GM18873 (cell line): ENCODE measurements at regions not wholly inside any gene's neighbourhood (a gene's known extent, or its start where the extent isn't known, plus 50 kb on each side); places are given as distances from the start of the nearest gene placed in this dataset.

Source experiments
- ATAC-seq: cut with Tn5 transposase; IDR thresholded peaks from one replicate; pipeline ENCODE4 v1.9.1; 2021; ENCODE audit warnings: mild to moderate bottlenecking, moderate library complexity, moderate number of reproducible peaks; ENCODE audit not compliant: unreplicated experiment, low FRiP score

DNA sequence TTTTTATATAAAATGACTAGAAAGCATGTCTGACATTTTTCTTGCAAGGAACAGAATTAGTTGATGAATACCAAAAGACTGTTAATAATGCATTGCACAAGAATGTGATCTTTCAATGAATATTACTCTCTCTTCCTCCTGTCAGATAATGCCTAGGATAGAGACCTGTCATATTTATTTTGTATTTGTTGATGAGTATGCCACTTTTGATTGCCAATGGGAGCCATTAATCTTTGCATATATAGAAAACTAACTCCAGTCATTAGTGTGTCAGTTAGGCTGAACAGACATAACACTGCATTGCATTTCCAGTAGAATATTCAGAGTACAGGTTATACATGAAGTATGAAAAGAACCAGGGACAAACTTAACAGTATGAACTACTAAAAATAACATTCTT, 1125.3 kb downstream of the LRFN5 start:
- ATAC-seq = no peak

DNA sequence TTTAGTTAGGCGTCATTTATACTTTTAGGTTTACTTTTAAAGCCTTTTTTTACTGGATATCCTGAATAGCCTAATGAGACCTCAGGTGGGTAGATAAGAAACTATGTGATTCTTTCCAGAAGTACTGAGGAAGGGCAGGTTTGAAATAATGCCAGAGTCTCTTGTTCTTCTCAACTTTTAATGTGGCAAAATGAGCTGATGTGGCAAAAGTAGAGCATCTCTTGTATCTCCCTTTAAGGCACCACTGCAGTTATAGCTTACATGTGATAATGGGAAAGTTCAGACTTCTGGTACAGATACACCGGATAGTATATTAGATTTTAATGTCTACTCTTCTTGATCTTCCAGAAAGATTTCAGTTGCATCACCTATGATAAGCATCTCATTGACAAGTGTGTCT, 1124.8 kb downstream of the LRFN5 start:
- no peak for ATAC-seq

GRCh38 chr14:42729681-42730080, 1123.0 kb downstream of the LRFN5 start:
- no peak for ATAC-seq

DNA sequence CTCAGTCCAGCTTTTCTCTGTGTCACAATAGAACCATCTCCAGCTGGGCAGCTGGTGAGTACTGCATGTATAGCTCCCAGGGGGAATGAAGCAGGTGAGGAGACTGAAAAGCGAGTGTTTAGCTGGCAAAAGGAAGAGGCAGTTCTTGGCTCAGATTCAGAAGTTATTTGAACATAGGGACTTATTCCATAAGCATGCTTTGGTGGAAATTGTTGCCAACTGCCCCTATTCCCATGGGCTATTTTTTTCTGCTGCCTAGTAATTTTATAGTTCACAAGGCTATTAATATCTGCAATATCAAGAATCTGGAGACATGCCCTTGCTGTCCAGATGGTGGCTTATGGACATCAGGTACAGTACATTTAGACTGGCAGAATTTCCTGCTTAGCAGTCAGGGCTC, 1112.7 kb downstream of the LRFN5 start:
- ATAC-seq = no peak

DNA sequence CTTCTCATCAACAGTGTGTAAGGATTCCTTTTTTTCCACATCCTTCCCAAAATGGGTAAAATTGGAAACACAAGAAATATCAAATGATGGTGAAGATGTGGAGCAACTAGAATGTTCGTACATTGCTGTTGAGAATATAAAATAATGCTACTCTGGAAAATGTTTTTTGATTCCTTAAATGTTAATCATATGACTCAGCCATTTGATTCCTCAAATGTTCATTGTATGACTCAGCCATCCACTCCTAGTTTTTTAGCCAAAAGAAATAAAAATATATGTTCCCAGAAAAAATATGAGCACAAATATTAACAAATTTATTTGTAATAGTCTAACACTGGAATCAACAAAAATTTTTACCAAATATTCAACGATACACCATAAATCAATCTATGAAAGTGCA, 1108.6 kb downstream of the LRFN5 start:
- no peak for ATAC-seq

- no peak for ATAC-seq
Observed at GRCh38 chr14:42710071-42710470, 1103.4 kb downstream of the LRFN5 start.

DNA sequence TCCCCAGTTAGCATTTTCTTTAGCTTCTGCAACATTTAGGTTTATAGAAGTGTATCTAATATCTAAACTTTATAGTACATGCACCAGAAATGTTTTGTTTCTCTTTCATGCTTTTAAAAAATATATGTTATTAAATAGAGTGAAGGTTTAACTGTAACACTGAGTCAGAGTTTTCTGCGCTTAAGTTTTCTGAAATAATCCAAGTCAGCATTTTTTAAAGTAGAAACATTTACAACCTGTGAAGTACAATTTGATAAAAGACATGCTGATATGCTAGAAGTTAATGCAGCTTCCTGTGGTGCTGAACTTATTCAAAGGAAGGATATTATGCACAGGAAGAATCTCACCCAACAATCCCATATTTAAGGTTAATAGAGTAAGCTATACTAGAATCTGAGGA, 1096.8 kb downstream of the LRFN5 start:
- no peak for ATAC-seq

- no peak for ATAC-seq
Observed at GRCh38 chr14:42687421-42687820, 1080.7 kb downstream of the LRFN5 start.

DNA sequence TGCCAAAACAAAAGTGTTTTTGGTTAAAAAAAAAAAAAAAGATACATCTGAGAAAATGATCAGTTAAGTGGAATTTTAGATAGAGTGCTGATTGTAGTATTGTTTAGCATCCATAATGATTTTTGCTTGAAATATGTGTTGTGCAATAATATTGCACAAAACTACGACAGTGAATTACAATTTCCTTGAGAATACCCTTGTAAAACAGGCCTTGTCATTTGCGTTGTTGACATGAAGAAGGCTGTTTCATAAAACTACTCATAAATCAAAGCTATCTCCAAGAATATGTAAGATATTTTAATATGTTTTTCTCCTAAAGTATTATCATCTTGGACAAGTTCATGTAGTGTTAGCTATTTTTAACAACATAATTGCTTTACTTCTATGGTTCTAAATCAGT, 1077.0 kb downstream of the LRFN5 start:
- no peak for ATAC-seq

GRCh38 chr14:42676636-42677035, 1070.0 kb downstream of the LRFN5 start:
- no peak for ATAC-seq

DNA sequence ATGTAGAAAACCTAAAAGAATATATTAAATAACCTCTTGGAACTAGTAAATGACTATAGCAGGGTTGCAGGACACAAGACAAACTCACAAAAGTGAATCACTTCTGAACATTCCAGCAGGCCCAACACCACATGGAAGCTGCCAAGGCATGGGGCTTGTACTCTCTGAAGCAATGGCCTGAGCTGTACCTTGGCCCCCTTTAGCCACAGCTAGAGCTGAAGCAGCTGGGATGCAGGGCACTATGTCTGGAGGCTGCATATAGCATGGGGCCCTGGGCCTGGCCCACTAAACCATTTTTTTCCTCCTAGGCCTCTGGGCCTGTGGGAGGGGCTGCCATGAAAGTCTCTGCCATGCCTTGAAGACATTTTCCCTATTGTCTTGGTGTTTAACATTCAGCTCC, 1067.3 kb downstream of the LRFN5 start:
- ATAC-seq = no peak

DNA sequence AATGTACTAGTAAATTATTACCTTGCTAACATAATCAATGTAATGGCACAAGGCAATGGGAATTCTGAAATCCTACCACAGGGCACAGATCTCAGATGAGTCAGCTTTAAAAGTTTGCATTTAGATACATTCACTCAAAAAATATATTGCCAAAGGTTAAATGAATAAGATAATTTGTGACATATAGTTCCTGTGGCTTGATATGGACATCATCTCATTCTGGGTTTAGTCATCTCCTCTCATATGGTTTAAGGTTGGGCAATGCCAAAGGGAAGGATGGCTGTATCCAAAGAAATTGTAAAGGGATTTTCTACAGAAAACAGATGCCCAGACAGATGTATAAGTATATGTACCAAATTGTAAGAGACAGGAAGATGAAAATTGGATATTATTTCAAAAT, 1065.0 kb downstream of the LRFN5 start:
- no peak for ATAC-seq

DNA sequence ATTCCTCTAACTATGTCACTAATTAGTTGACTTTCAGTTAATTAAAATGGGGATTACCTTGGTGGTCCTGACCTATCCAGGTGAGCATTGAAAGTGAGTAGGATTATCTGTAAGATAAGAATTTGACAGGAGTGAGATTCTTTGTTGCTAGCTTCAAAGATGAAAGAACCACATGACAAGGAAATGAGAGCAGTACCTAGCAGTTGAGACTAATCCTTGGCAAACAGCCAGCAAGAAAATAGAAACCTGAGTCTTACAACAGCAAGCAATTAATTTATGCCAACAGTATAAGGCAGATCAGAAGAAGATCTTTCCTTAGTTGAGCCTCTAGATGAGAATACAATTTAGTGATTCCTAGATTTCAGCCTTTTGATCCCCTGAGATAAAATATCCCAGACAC, 1058.4 kb downstream of the LRFN5 start:
- no peak for ATAC-seq

DNA sequence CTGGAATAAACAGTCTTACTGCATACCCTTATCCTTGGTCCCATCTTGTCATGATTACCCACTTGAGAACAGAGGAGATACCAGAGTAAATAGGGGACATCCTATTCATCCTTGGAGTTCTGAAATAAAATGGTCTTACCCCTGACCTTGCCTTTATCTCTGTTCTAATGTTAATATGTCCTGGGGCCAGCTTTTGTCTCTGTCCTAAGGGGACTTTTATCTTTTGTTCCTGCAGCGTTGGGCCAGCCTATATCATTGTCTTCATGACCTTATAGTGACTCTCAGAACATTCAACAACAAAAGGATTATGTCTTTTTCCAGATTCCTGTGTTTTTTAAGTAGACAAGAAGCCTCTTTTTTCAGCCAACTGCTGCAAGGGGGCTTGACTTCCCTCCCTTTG, 1057.5 kb downstream of the LRFN5 start:
- ATAC-seq = no peak

GRCh38 chr14:42654707-42655106, 1048.0 kb downstream of the LRFN5 start:
- no peak for ATAC-seq

- ATAC-seq = no peak
Observed at GRCh38 chr14:42642787-42643186, 1036.1 kb downstream of the LRFN5 start.

DNA sequence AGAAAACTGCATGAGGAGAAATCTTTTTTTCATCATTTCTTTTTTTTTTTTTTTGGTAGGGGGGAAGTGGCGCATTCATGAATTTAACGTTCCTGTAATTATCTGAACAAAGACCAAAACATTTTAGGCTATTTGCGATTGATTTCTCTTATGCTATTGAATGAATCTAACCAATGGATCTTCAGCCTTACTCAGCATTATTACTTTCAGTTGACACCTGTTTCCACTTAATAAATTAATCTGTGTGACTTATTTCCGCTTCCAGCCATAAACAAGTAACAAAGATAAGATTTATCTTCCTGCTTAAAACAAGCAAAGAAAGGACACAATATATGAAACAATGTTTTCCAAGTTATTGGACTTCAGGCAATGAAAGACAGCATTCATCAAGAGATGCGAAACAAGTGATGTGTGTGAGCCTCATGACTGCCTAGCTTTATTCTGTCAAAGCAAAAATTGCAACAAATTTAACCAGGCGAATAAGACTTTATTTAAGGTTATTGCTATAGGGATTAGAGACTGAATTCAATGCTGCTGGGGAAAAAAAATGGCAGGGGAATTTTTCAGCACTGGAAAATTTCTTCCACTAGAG, 1026.9 kb downstream of the LRFN5 start:
- no peak for ATAC-seq

DNA sequence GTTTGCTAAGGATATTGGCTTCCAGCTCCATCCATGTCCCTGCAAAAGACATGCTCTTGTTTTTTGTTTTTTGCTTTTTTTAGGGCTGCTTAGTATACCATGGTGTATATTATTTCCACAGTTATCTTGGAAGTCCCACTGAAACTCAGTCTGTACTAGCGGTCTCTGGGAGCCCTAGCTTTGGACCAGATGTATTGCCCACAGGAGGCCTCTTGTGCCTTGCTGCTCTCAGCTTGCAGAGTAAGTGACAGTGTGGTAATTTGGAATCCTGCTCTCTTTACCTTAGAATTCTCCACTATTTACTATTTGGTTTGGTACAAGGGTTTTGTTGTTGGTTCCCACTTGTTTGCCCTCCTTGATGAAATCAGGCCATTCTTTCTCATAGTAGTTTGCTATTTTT, 1022.9 kb downstream of the LRFN5 start:
- no peak for ATAC-seq

DNA sequence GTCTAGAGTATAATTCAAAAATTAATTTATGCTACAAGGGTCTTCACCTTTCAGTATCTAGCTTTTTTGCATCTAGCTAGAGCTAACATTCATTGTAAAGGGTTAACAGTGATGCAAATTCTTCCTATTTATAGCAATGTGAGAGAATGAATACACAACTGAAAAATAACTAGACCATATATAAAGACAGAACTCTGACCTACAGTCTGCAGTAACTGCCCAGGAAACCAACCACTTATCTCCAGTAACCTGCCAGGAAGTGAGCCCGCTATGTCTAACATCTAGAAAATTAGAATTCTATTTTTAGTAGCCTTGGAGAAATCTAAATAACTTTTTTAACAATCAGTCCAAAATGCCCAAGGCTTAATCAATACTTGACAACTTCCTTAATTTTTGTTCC, 1021.9 kb downstream of the LRFN5 start:
- no peak for ATAC-seq

GRCh38 chr14:42626986-42627385, 1020.3 kb downstream of the LRFN5 start:
- ATAC-seq = no peak

GRCh38 chr14:42624980-42625761, 1018.5 kb downstream of the LRFN5 start:
- ATAC-seq = no peak

DNA sequence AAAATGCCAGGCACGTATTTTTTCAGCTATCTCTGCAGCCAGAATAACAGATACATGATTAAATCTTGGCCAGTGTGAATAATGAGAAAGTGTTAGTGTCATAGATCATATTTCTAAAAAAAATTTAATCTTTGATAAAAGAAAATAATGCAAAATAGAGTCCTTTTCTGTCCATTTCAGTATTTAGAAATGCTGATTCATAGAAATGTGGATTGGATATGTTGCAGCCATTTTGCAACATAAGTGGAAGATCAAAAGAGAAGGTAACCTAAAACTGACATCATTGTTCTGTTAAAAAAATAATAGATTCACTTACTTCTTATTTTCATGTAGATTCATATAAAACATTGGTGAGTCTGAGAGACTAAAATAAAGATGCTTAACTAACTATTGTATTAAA, 1010.3 kb downstream of the LRFN5 start:
- ATAC-seq = no peak
